Mesothelial cell of epicardium (in vitro differentiated cells): ENCODE measurements at regions not wholly inside any gene's neighbourhood (a gene's known extent, or its start where the extent isn't known, plus 50 kb on each side); places are given as distances from the start of the nearest gene placed in this dataset.

Source experiments
- DNase-seq, 2 experiments: peaks; one replicate each; pipeline ENCODE4 v3.0.0; 2021; ENCODE audit warnings: low spot score in 2 of 2; ENCODE audit not compliant: unreplicated experiment in 2 of 2
- H3K27ac Mint-ChIP-seq: 2 replicates; pipeline ENCODE4 v1.8.0; 2021; ENCODE audit warnings: mixed read lengths
- H3K27me3 Mint-ChIP-seq: 2 replicates; pipeline ENCODE4 v1.8.0; 2021; ENCODE audit warnings: low read depth, mixed read lengths
- H3K36me3 Mint-ChIP-seq: 2 replicates; pipeline ENCODE4 v1.8.0; 2021; ENCODE audit warnings: mixed read lengths
- H3K4me1 Mint-ChIP-seq: 2 replicates; pipeline ENCODE4 v1.8.0; 2021; ENCODE audit warnings: mixed read lengths
- H3K4me3 Mint-ChIP-seq: 2 replicates; pipeline ENCODE4 v1.8.0; 2021; ENCODE audit warnings: mild to moderate bottlenecking, moderate library complexity, mixed read lengths
- H3K9me3 Mint-ChIP-seq: 2 replicates; pipeline ENCODE4 v1.8.0; 2021; ENCODE audit warnings: mixed read lengths
- TF ChIP-seq, protein P1 (sequence below): fragments of 200-600 bp; sonication (generic); IDR thresholded peaks from one replicate; pipeline ENCODE4 v1.5.0; 2021; ENCODE audit warnings: antibody characterized with exemption; ENCODE audit not compliant: unreplicated experiment

DNA sequence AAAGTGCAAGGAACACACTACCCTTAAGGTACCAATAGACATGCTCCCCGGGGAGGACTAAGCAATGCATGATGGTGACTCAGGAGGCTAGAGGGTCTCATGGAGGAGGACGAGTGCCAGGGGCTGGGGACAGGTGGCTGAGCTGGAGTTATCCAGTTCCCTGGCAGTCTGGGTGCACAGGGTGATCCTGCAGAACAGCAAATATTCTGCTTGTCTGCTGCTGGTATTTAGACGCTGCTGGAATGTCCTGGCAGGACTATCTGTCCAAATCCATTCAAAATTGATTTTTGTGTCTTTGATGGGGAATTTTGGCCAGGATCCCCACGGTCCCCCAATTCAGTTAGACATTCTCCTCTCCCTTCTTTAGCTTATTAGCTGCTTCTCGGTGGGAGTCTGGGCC, 138.7 kb downstream of the C12orf75 start:
- TF ChIP-seq, protein P1, sequence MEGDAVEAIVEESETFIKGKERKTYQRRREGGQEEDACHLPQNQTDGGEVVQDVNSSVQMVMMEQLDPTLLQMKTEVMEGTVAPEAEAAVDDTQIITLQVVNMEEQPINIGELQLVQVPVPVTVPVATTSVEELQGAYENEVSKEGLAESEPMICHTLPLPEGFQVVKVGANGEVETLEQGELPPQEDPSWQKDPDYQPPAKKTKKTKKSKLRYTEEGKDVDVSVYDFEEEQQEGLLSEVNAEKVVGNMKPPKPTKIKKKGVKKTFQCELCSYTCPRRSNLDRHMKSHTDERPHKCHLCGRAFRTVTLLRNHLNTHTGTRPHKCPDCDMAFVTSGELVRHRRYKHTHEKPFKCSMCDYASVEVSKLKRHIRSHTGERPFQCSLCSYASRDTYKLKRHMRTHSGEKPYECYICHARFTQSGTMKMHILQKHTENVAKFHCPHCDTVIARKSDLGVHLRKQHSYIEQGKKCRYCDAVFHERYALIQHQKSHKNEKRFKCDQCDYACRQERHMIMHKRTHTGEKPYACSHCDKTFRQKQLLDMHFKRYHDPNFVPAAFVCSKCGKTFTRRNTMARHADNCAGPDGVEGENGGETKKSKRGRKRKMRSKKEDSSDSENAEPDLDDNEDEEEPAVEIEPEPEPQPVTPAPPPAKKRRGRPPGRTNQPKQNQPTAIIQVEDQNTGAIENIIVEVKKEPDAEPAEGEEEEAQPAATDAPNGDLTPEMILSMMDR: no peak
- Mint-ChIP-seq H3K27me3 (no peaks in the 10 kb centered on the region), H3K4me3 (no peak overlapping the region), H3K9me3 (no peaks in the 10 kb centered on the region), H3K27ac (no peak overlapping the region), H3K4me1 (peaks cover 28% of the 10 kb centered on the region), H3K36me3 (no peaks in the 10 kb centered on the region)
- DNase-seq: no peak

DNA sequence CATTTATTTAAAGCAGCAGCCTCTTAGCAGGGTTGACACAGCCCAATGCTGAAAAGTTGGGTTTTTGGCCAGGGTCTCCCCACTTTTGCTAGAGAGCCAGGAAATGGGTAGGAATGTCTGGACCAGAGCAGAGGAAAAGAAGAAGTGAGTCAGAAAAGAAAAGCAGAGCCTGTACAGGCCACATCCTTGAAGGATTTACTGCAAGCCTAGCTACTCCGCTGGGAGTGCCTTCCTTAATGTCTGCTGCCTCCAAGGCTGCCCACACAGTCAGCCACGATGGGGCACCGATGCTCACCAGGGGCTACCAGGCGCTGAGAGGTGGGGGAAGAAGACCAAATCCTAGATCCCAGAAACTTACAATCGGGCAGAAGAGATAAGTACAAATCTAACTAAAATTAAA, 139.2 kb downstream of the C12orf75 start:
- TF ChIP-seq, protein P1: no peak
- Mint-ChIP-seq H3K4me1 (peaks cover 26% of the 10 kb centered on the region), H3K9me3 (no peaks in the 10 kb centered on the region), H3K27me3 (no peaks in the 10 kb centered on the region), H3K4me3 (no peak overlapping the region), H3K27ac (no peak overlapping the region), H3K36me3 (no peaks in the 10 kb centered on the region)
- no peak for DNase-seq

- Mint-ChIP-seq H3K9me3 (no peaks in the 10 kb centered on the region), H3K36me3 (no peaks in the 10 kb centered on the region), H3K27me3 (no peaks in the 10 kb centered on the region), H3K27ac (no peak overlapping the region), H3K4me1 (peaks cover 26% of the 10 kb centered on the region), H3K4me3 (no peak overlapping the region)
- TF ChIP-seq, protein P1: no peak
- DNase-seq: no peak
These were observed 139.6 kb downstream of the C12orf75 start for GRCh38 chr12:105470102-105470501.

- no peak overlapping the region for H3K4me3 Mint-ChIP-seq
- H3K36me3 Mint-ChIP-seq: no peaks in the 10 kb centered on the region
- peaks cover 26% of the 10 kb centered on the region for H3K4me1 Mint-ChIP-seq
- no peaks in the 10 kb centered on the region for H3K27me3 Mint-ChIP-seq
- H3K9me3 Mint-ChIP-seq: no peaks in the 10 kb centered on the region
- DNase-seq: no peak
- TF ChIP-seq, protein P1: no peak
- no peak overlapping the region for H3K27ac Mint-ChIP-seq
These were observed 140.1 kb downstream of the C12orf75 start for GRCh38 chr12:105470601-105471000.

DNA sequence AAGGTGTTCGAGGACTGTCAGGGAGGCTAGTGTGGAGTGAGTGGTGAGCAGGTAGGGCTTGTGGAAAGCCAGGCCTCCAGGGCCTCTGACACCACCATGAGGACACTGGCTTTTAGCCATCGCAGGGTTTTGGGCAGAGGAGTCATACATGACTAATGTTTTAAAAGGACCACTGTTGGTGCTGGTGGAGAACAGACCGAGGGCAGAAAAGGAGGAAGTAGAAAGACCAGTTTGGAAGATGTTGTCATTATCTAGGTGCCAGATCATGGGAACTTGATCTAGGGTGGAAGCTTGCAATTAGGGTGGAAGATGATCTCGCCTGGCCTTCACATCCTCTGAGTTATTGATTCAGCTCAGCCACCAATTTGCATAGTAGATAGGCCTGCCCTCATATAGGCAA, 144.2 kb downstream of the C12orf75 start:
- TF ChIP-seq, protein P1: no peak
- no peak overlapping the region for H3K4me3 Mint-ChIP-seq
- peaks cover 4% of the 10 kb centered on the region for H3K9me3 Mint-ChIP-seq
- H3K36me3 Mint-ChIP-seq: no peaks in the 10 kb centered on the region
- H3K27ac Mint-ChIP-seq: no peak overlapping the region
- no peaks in the 10 kb centered on the region for H3K27me3 Mint-ChIP-seq
- H3K4me1 Mint-ChIP-seq: peaks cover 3% of the 10 kb centered on the region
- no peak for DNase-seq

GRCh38 chr12:105476616-105477015, 146.1 kb downstream of the C12orf75 start:
- Mint-ChIP-seq H3K27ac (no peak overlapping the region), H3K9me3 (peaks cover 4% of the 10 kb centered on the region), H3K36me3 (no peaks in the 10 kb centered on the region), H3K4me1 (peaks cover 12% of the 10 kb centered on the region), H3K4me3 (no peak overlapping the region), H3K27me3 (no peaks in the 10 kb centered on the region)
- TF ChIP-seq, protein P1: no peak
- no peak for DNase-seq
